Activated T-cell treated with anti-CD3 and anti-CD28 coated beads, Interleukin-2, amount 50 U/mL, for 72 hours (primary cell): ENCODE measurements at regions not wholly inside any gene's neighbourhood (a gene's known extent, or its start where the extent isn't known, plus 50 kb on each side); places are given as distances from the start of the nearest gene placed in this dataset.

Experiments used
- ATAC-seq, 2 donors: fragments of 150-1000 bp; cut with Tn5 transposase; replicated peaks in 1 of 2; 2 replicates each; pipeline ENCODE4 v1.10.0; 2021; ENCODE audit warnings: moderate library complexity in 2 of 2, mild to moderate bottlenecking in 1 of 2
- DNase-seq, 2 donors: peaks; one replicate each; pipeline ENCODE4 v3.0.0; 2021 to 2022; ENCODE audit warnings: mixed read lengths in 1 of 2
- H3K27ac Mint-ChIP-seq: one replicate; pipeline ENCODE4 v1.8.0; 2022; ENCODE audit warnings: mild to moderate bottlenecking, moderate library complexity, mixed read lengths
- H3K27me3 Mint-ChIP-seq: one replicate; pipeline ENCODE4 v1.8.0; 2022; ENCODE audit warnings: low read depth, mixed read lengths
- H3K36me3 Mint-ChIP-seq, 2 donors: one replicate each; pipeline ENCODE4 v1.8.0; 2022; ENCODE audit warnings: mixed read lengths in 2 of 2, mild to moderate bottlenecking in 1 of 2; ENCODE audit not compliant: insufficient read depth in 2 of 2
- H3K4me1 Mint-ChIP-seq: one replicate; pipeline ENCODE4 v1.8.0; 2022; ENCODE audit warnings: low read depth, mixed read lengths
- H3K4me3 Mint-ChIP-seq, 2 donors: one replicate each; pipeline ENCODE4 v1.8.0; 2022; ENCODE audit warnings: mild to moderate bottlenecking in 2 of 2, mixed read lengths in 2 of 2, moderate library complexity in 2 of 2
- H3K9me3 Mint-ChIP-seq, 2 donors: one replicate each; pipeline ENCODE4 v1.8.0; 2022; ENCODE audit warnings: mixed read lengths in 2 of 2

GRCh38 chr14:86597279-86597678 lies 1067.3 kb downstream of the FLRT2 start:
- Mint-ChIP-seq H3K4me1 (no peaks in the 10 kb centered on the region), H3K4me3 (no peak overlapping the region), H3K36me3 (no peaks in the 10 kb centered on the region), H3K9me3 (peaks cover 4 to 6% of the 10 kb centered on the region in 2 donors), H3K27ac (no peak overlapping the region), H3K27me3 (no peaks in the 10 kb centered on the region)
- ATAC-seq (no peak), DNase-seq (no peak)

GRCh38 chr14:86596024-86596423 lies 1066.1 kb downstream of the FLRT2 start:
- no peak for DNase-seq
- no peaks in the 10 kb centered on the region for H3K36me3 Mint-ChIP-seq
- ATAC-seq: no peak
- no peak overlapping the region for H3K4me3 Mint-ChIP-seq
- H3K9me3 Mint-ChIP-seq: peaks cover 6% of the 10 kb centered on the region in 2 donors
- H3K27me3 Mint-ChIP-seq: no peaks in the 10 kb centered on the region
- no peak overlapping the region for H3K27ac Mint-ChIP-seq
- H3K4me1 Mint-ChIP-seq: no peaks in the 10 kb centered on the region

- ATAC-seq (no peak), DNase-seq (no peak)
- no peaks in the 10 kb centered on the region for H3K4me1 Mint-ChIP-seq
- peaks cover 0 to 2% of the 10 kb centered on the region in 2 donors for H3K36me3 Mint-ChIP-seq
- no peak overlapping the region for H3K4me3 Mint-ChIP-seq
- H3K27ac Mint-ChIP-seq: no peak overlapping the region
- peaks cover 10 to 14% of the 10 kb centered on the region in 2 donors for H3K9me3 Mint-ChIP-seq
- H3K27me3 Mint-ChIP-seq: no peaks in the 10 kb centered on the region
These were observed 1045.2 kb downstream of the FLRT2 start for GRCh38 chr14:86575141-86575540.

GRCh38 chr14:86574778-86575129 lies 1044.8 kb downstream of the FLRT2 start:
- H3K27me3 Mint-ChIP-seq: no peaks in the 10 kb centered on the region
- DNase-seq: no peak
- ATAC-seq: no peak
- no peaks in the 10 kb centered on the region for H3K4me1 Mint-ChIP-seq
- H3K36me3 Mint-ChIP-seq: peaks cover 0 to 2% of the 10 kb centered on the region in 2 donors
- H3K9me3 Mint-ChIP-seq: peaks cover 13 to 14% of the 10 kb centered on the region in 2 donors
- H3K4me3 Mint-ChIP-seq: no peak overlapping the region
- no peak overlapping the region for H3K27ac Mint-ChIP-seq

- H3K4me3 Mint-ChIP-seq: no peak overlapping the region
- H3K4me1 Mint-ChIP-seq: no peaks in the 10 kb centered on the region
- H3K27me3 Mint-ChIP-seq: no peaks in the 10 kb centered on the region
- DNase-seq (no peak), ATAC-seq (no peak)
- H3K9me3 Mint-ChIP-seq: peaks cover 12 to 15% of the 10 kb centered on the region in 2 donors
- peaks cover 0 to 2% of the 10 kb centered on the region in 2 donors for H3K36me3 Mint-ChIP-seq
- H3K27ac Mint-ChIP-seq: no peak overlapping the region
These were observed 1044.3 kb downstream of the FLRT2 start for GRCh38 chr14:86574051-86574777.

GRCh38 chr14:86570371-86570770 lies 1040.4 kb downstream of the FLRT2 start:
- Mint-ChIP-seq H3K4me3 (no peak overlapping the region), H3K4me1 (no peaks in the 10 kb centered on the region), H3K9me3 (peaks cover 10 to 16% of the 10 kb centered on the region in 2 donors), H3K27ac (no peak overlapping the region), H3K36me3 (no peaks in the 10 kb centered on the region), H3K27me3 (no peaks in the 10 kb centered on the region)
- DNase-seq: no peak
- no peak for ATAC-seq

- H3K9me3 Mint-ChIP-seq: peaks cover 2% of the 10 kb centered on the region in 2 donors
- no peak for DNase-seq
- ATAC-seq: no peak
- H3K4me1 Mint-ChIP-seq: no peaks in the 10 kb centered on the region
- H3K4me3 Mint-ChIP-seq: no peak overlapping the region
- no peaks in the 10 kb centered on the region for H3K27me3 Mint-ChIP-seq
- no peaks in the 10 kb centered on the region for H3K36me3 Mint-ChIP-seq
- H3K27ac Mint-ChIP-seq: no peak overlapping the region
These were observed 1013.6 kb downstream of the FLRT2 start for GRCh38 chr14:86543521-86543920.

GRCh38 chr14:86541972-86542371 lies 1012.0 kb downstream of the FLRT2 start:
- Mint-ChIP-seq H3K27ac (no peak overlapping the region), H3K27me3 (no peaks in the 10 kb centered on the region), H3K4me3 (no peak overlapping the region), H3K9me3 (peaks cover 2% of the 10 kb centered on the region in 2 donors), H3K4me1 (no peaks in the 10 kb centered on the region), H3K36me3 (no peaks in the 10 kb centered on the region)
- DNase-seq: no peak
- ATAC-seq: no peak

- no peaks in the 10 kb centered on the region for H3K27me3 Mint-ChIP-seq
- no peak overlapping the region for H3K27ac Mint-ChIP-seq
- no peak for DNase-seq
- no peaks in the 10 kb centered on the region for H3K36me3 Mint-ChIP-seq
- no peak overlapping the region for H3K4me3 Mint-ChIP-seq
- no peaks in the 10 kb centered on the region for H3K4me1 Mint-ChIP-seq
- peaks cover 2% of the 10 kb centered on the region in 2 donors for H3K9me3 Mint-ChIP-seq
- no peak for ATAC-seq
These were observed 1010.8 kb downstream of the FLRT2 start for GRCh38 chr14:86540636-86541247.

GRCh38 chr14:86539361-86540070 lies 1009.6 kb downstream of the FLRT2 start:
- Mint-ChIP-seq H3K27ac (no peak overlapping the region), H3K4me1 (no peaks in the 10 kb centered on the region)
- no peak for ATAC-seq

GRCh38 chr14:86533834-86534233 lies 1003.9 kb downstream of the FLRT2 start:
- Mint-ChIP-seq H3K36me3 (no peaks in the 10 kb centered on the region), H3K9me3 (peaks cover 0 to 5% of the 10 kb centered on the region in 2 donors), H3K27me3 (no peaks in the 10 kb centered on the region), H3K27ac (no peak overlapping the region), H3K4me1 (no peaks in the 10 kb centered on the region), H3K4me3 (no peak overlapping the region)
- ATAC-seq (no peak), DNase-seq (no peak)

More at GRCh38 chr14:86539361-86540070, 1009.6 kb downstream of the FLRT2 start:
- H3K36me3 Mint-ChIP-seq: no peaks in the 10 kb centered on the region
- no peak for DNase-seq
- no peaks in the 10 kb centered on the region for H3K9me3 Mint-ChIP-seq
- H3K4me3 Mint-ChIP-seq: no peak overlapping the region
- H3K27me3 Mint-ChIP-seq: no peaks in the 10 kb centered on the region

- Mint-ChIP-seq H3K27me3 (no peaks in the 10 kb centered on the region), H3K27ac (no peak overlapping the region), H3K36me3 (no peaks in the 10 kb centered on the region), H3K4me1 (no peaks in the 10 kb centered on the region), H3K4me3 (no peak overlapping the region), H3K9me3 (peaks cover 0 to 5% of the 10 kb centered on the region in 2 donors)
- DNase-seq (no peak), ATAC-seq (no peak)
These were observed 1002.3 kb downstream of the FLRT2 start for GRCh38 chr14:86532219-86532618.

GRCh38 chr14:86530457-86530856 lies 1000.5 kb downstream of the FLRT2 start:
- Mint-ChIP-seq H3K27ac (no peak overlapping the region), H3K4me1 (no peaks in the 10 kb centered on the region), H3K36me3 (no peaks in the 10 kb centered on the region), H3K4me3 (no peak overlapping the region), H3K27me3 (no peaks in the 10 kb centered on the region), H3K9me3 (peaks cover 0 to 8% of the 10 kb centered on the region in 2 donors)
- no peak for DNase-seq
- no peak for ATAC-seq
